Coronary artery (tissue), 2 donors: ENCODE measurements at regions not wholly inside any gene's neighbourhood (a gene's known extent, or its start where the extent isn't known, plus 50 kb on each side); places are given as distances from the start of the nearest gene placed in this dataset.

Experiments
- DNase-seq: peaks from one replicate; pipeline ENCODE4 v3.0.0-alpha.2; 2017; ENCODE audit warnings: low spot score
- H3K27ac ChIP-seq, 2 donors: fragments of 200-600 bp; sonication (generic); one replicate each; pipeline ENCODE4 v1.5.1; 2016 to 2019
- H3K4me3 ChIP-seq: fragments of 200-600 bp; sonication (generic); 2 replicates; pipeline ENCODE4 v1.5.1; 2016; ENCODE audit warnings: mild to moderate bottlenecking, moderate library complexity
- TF ChIP-seq, protein P1 (sequence below): fragments of 200-600 bp; sonication (generic); IDR thresholded peaks from one replicate; pipeline ENCODE4 v1.5.1; 2019; ENCODE audit warnings: antibody characterized with exemption

DNA sequence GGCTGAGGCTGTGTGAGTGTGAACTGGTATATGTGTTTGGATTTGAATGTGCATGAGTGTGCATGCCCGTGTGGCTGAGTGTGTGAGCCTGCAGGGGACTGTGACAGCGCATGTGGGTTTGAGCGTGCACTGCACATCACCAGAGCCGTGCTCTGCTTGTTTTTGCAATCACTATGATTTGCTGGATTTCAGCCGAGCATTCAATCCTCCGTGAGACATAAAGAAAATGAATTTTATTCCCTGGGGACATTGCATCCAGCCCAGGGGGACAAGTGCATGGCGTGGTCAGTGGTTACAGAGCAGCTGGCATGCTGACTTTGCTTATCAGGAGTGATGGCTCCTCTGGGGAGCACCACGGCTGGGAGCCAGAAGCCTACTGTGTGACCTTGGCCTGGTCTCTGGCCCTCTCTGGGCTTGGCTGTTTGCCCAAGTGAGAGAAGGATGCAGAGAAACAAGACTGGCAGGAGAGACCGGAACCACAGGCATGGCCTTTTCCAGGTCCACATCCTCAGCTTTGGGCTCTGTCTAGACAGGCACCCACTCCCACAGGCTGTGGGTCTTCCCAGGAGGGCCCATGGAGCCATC is 160.2 kb upstream of the UNC5B start:
- DNase-seq, result no peak
- Histone ChIP-seq H3K4me3 (no peak overlapping the region), H3K27ac (no peak overlapping the region)
- TF ChIP-seq, protein P1, sequence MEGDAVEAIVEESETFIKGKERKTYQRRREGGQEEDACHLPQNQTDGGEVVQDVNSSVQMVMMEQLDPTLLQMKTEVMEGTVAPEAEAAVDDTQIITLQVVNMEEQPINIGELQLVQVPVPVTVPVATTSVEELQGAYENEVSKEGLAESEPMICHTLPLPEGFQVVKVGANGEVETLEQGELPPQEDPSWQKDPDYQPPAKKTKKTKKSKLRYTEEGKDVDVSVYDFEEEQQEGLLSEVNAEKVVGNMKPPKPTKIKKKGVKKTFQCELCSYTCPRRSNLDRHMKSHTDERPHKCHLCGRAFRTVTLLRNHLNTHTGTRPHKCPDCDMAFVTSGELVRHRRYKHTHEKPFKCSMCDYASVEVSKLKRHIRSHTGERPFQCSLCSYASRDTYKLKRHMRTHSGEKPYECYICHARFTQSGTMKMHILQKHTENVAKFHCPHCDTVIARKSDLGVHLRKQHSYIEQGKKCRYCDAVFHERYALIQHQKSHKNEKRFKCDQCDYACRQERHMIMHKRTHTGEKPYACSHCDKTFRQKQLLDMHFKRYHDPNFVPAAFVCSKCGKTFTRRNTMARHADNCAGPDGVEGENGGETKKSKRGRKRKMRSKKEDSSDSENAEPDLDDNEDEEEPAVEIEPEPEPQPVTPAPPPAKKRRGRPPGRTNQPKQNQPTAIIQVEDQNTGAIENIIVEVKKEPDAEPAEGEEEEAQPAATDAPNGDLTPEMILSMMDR, result no peak

- H3K4me3 ChIP-seq, result no peak overlapping the region
- TF ChIP-seq, protein P1, result no peak
- DNase-seq, result no peak
- H3K27ac ChIP-seq, result no peak overlapping the region
Measured at GRCh38 chr10:71052708-71053107, 159.7 kb upstream of the UNC5B start.

- TF ChIP-seq, protein P1, result no peak
- no peak overlapping the region for H3K27ac ChIP-seq
- H3K4me3 ChIP-seq, result no peak overlapping the region
- no peak for DNase-seq
Measured at GRCh38 chr10:71053169-71053895, 159.0 kb upstream of the UNC5B start.

- no peak for DNase-seq
- TF ChIP-seq, protein P1, result no peak
Measured at GRCh38 chr10:71058308-71058707, 154.1 kb upstream of the UNC5B start.

DNA sequence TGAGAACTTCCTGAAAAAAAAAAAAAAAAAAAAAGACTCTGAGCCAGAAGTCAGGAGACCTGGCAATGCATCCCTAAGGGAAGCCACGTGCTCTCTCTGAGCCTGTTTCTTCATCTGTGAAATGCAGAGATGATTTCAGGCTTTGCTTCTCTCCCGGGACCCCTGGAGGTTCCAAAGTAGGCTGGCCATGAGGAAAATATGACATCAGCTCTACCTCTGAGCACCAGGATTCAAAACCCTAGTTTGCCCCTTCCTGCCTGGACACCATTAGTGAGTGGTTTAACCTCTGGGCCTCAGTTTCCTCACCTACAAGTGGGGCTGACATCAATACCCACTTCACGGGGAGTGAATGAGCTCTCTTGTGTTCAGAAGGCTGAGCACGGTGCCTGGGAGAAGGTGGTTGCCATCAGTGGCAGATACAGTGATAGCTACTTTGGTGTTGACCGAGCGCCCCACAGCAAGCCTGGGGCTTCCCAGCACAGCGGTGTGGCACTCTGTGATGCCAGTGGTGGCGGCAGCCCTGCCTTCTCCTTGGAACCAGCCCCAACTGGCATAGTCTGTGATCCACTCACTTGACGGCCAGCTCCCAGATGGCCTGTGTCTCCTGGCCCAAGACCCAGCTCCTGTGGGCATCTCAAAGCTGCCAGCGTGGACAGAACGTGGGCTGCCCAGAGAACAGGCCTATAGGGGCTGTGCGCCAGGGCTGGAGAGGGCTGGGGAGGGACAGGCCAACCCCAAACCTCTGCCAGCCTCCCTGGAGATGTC is 153.1 kb upstream of the UNC5B start:
- no peak for DNase-seq
- Histone ChIP-seq H3K4me3 (no peak overlapping the region), H3K27ac (no peak overlapping the region)
- TF ChIP-seq, protein P1, result no peak

More at GRCh38 chr10:71058308-71058707, 154.1 kb upstream of the UNC5B start:
- Histone ChIP-seq H3K4me3 (no peak overlapping the region), H3K27ac (no peak overlapping the region)

GRCh38 chr10:71059943-71060342 is 152.4 kb upstream of the UNC5B start:
- H3K4me3 ChIP-seq, result no peak overlapping the region
- no peak for DNase-seq
- TF ChIP-seq, protein P1, result no peak
- H3K27ac ChIP-seq, result no peak overlapping the region
